ENCODE measurements at regions not wholly inside any gene's neighbourhood (a gene's known extent, or its start where the extent isn't known, plus 50 kb on each side); places are given as distances from the start of the nearest gene placed in this dataset.

DNA sequence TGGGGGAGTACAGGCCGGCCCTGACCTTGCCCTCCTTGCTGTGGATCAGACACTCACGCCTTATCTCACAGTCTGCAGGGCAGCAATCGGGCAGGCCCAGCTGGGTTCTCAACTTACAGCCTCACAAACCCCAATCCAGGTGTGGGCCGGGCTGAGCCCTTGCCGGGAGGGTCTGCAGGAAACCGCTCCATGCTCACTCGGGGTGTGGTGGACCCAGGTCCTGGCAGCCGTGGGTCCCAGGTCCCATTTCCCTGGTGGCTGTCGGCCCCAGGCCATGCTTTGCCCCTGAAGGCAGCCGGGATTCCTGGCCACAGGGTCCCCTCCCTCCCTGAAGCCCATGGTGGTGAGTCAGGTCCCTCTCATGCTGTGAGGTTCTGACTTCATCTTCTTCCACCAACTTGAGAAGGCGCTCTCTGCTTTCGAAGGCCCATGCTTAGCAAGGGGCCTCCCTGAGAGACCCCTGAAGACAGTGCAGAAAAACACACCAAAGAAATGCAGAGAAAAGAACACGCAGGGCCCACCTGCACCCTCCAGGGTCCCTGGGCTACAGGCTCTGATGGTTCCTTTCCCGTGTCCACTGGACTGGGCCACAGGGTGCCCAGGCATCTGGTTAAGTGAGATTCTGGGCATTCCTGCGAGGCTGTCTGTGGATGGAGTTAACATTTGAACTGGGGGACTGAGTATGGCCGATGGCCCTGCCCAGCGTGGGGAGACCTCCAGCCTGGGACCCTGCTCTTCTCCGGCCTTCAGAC lies 588.2 kb downstream of the BRD1 start:
- DNase-seq (ENCODE audit: missing footprints) (peak; percentile 49), ATAC-seq (no peak)
- intact Hi-C loops (cut with DNase I): no loop called here

DNA sequence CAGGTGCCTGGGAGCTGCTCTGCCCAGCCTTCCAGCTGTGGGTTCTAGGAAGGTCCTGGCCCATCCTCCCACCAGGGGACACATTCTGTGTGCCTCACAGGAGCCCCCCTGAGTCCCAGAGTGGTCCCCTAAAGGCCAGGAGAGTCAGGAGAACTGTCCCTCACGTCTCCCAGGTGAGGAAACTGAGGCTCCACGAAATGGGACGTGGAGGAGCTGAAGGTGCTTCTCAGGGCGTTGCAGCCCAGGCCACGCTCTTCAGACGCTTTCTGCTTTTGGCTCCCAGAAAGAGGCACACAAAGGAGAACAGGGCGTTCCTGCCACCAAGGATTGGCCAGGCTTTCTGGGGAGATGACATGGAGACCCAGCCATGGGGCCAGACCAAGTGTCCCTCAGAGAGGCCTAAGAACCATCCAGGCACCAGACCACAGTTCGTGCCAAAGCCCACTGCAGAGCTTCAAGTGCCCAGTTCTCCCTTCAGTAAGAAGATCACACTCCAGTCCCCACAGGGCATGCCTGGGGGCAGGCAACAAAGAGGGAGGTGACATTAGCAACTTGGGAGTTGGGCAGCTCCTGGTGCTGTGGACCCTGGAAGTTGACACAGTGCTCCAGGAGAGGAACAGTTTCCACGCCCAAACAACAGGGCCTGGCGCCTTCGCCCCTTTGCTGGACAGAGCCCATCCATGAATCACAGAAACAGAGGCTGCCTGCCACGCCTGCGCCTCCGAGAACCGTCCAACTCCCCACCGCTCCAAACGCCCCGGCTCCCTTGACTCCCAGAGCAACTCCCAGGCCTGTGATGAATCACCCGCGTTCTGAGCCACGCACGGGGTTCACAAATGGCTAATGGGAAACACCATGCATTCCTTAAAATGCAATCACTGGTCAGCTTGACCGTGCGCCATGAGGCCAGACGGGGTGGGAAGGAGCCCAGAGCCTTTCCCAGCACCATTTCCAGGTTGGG lies 589.2 kb downstream of the BRD1 start:
- intact Hi-C loops (cut with DNase I): no loop called here
- DNase-seq (ENCODE audit: missing footprints): peak; percentile 42

GRCh38 chr22:49237703-49238102 lies 590.0 kb downstream of the BRD1 start:
- intact Hi-C loops (cut with DNase I): no loop called here
- ATAC-seq (no peak), DNase-seq (ENCODE audit: missing footprints) (no peak)

More for the DNA sequence above, 589.2 kb downstream of the BRD1 start:
- no peak for ATAC-seq

- no peak for ATAC-seq
Measured at GRCh38 chr22:49237279-49237678, 590.4 kb downstream of the BRD1 start.

GRCh38 chr22:49236541-49237075 lies 591.1 kb downstream of the BRD1 start:
- intact Hi-C loops (cut with DNase I): no loop called here
- ATAC-seq (no peak), DNase-seq (ENCODE audit: missing footprints) (peak; percentile 41)

More at GRCh38 chr22:49237279-49237678, 590.4 kb downstream of the BRD1 start:
- intact Hi-C loops (cut with DNase I): no loop called here
- no peak for DNase-seq (ENCODE audit: missing footprints)

- ATAC-seq (no peak), DNase-seq (ENCODE audit: missing footprints) (peak; percentile 37)
- intact Hi-C loops (cut with DNase I): no loop called here
Measured at GRCh38 chr22:49235463-49236300, 592.0 kb downstream of the BRD1 start.

- ATAC-seq: no peak
- peak; percentile 23 for DNase-seq (ENCODE audit: missing footprints)
- intact Hi-C loops (cut with DNase I): no loop called here
Measured at GRCh38 chr22:49234459-49234858, 593.2 kb downstream of the BRD1 start.

- intact Hi-C loops (cut with DNase I): no loop called here
- ATAC-seq (no peak), DNase-seq (ENCODE audit: missing footprints) (no peak)
Measured at GRCh38 chr22:49233507-49234100, 594.1 kb downstream of the BRD1 start.

DNA sequence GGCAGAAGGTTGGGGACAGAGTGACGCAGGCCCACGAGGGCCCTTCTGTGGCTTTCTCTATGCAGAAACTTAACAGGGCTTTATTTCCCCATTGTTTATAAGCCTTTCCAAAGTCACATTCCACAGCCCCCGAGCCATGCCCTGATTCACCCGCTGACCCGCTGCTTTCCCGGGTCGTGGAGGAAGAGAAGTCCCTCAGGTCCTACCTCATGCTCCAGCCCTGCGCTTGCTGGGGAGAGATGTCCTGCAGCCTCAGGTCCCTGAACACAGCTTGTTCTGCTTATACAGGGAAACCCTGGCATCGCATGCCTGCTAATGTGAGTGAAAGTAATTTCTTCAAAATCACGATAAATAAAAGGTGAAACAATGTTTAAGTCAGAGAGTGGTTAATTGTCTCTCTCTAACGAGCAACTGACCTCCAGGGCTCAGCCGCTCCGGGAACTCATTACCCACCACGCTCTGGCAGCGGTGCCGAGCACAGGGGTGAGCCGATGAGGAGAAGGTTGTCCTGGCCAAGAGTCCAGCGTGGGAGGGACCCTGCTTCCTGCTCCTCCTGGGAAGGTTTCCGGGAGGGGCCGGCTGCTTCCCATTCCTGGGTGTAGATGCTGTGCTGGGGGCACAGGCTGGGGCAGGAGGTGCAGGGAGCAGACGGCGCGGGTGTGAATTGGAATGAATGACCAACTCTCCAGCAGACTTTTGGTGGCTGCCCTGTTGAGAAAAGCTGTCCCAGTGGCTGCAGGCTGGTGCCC lies 595.2 kb downstream of the BRD1 start:
- intact Hi-C loops (cut with DNase I): no loop called here
- ATAC-seq (no peak), DNase-seq (ENCODE audit: missing footprints) (peak; percentile 58)

- peak; percentile 16 for DNase-seq (ENCODE audit: missing footprints)
- no peak for ATAC-seq
- intact Hi-C loops (cut with DNase I): no loop called here
Measured at GRCh38 chr22:49230194-49230577, 597.5 kb downstream of the BRD1 start.

- intact Hi-C loops (cut with DNase I): no loop called here
- peak; percentile 23 for DNase-seq (ENCODE audit: missing footprints)
- ATAC-seq: no peak
Measured at GRCh38 chr22:49229483-49230193, 598.0 kb downstream of the BRD1 start.

GRCh38 chr22:49228431-49229037 lies 599.1 kb downstream of the BRD1 start:
- ATAC-seq (no peak), DNase-seq (ENCODE audit: missing footprints) (no peak)
- intact Hi-C loops (cut with DNase I): no loop called here

GRCh38 chr22:49227670-49228069 lies 600.0 kb downstream of the BRD1 start:
- ATAC-seq (no peak), DNase-seq (ENCODE audit: missing footprints) (peak; percentile 32)
- intact Hi-C loops (cut with DNase I): no loop called here

- ATAC-seq: no peak
- DNase-seq (ENCODE audit: missing footprints): no peak
- intact Hi-C loops (cut with DNase I): no loop called here
Measured at GRCh38 chr22:49226096-49226495, 601.6 kb downstream of the BRD1 start.

- DNase-seq (ENCODE audit: missing footprints) (no peak), ATAC-seq (no peak)
- intact Hi-C loops (cut with DNase I): no loop called here
Measured at GRCh38 chr22:49224243-49224642, 603.4 kb downstream of the BRD1 start.

- intact Hi-C loops (cut with DNase I): no loop called here
- peak; percentile 23 for DNase-seq (ENCODE audit: missing footprints)
- ATAC-seq: no peak
Measured at GRCh38 chr22:49218142-49218541, 609.5 kb downstream of the BRD1 start.

GRCh38 chr22:49216579-49216978 lies 611.1 kb downstream of the BRD1 start:
- intact Hi-C loops (cut with DNase I): no loop called here
- ATAC-seq: no peak
- peak; percentile 39 for DNase-seq (ENCODE audit: missing footprints)

All from Right ventricle myocardium inferior (tissue), 1 donor.